ENCODE measurements at regions not wholly inside any gene's neighbourhood (a gene's known extent, or its start where the extent isn't known, plus 50 kb on each side); places are given as distances from the start of the nearest gene placed in this dataset.

- no peak for TF ChIP-seq CBX8 (IDR thresholded peaks at IDR 0.05; ENCODE audit: borderline replicate concordance, low read depth, low read length)
These were observed 57.9 kb upstream of the SLC38A2 start (continued) for GRCh38 chr12:46430340-46430948.
